HG03175 (cell line): ENCODE measurements at regions not wholly inside any gene's neighbourhood (a gene's known extent, or its start where the extent isn't known, plus 50 kb on each side); places are given as distances from the start of the nearest gene placed in this dataset.
"Not testable (repeated sequence)": the region's sequence is repeated elsewhere in the genome, so short reads cannot be mapped to it uniquely, and the experiment has no call there.

ENCODE experiments used
- ATAC-seq: cut with Tn5 transposase; IDR thresholded peaks from one replicate; pipeline ENCODE4 v1.9.1; 2021; ENCODE audit warnings: mild to moderate bottlenecking, moderate library complexity; ENCODE audit not compliant: unreplicated experiment

- peak; percentile 43 for ATAC-seq
These were observed 103.0 kb upstream of the HES1 start for GRCh38 chr3:194032828-194033435.

GRCh38 chr3:194034346-194035336 is 101.3 kb upstream of the HES1 start:
- ATAC-seq, result no peak

- no peak for ATAC-seq
These were observed 100.4 kb upstream of the HES1 start for GRCh38 chr3:194035406-194036138.

- ATAC-seq, result no peak
These were observed 99.1 kb upstream of the HES1 start for GRCh38 chr3:194036842-194037241.

GRCh38 chr3:194038346-194038745 is 97.6 kb upstream of the HES1 start:
- not testable (repeated sequence) for ATAC-seq

GRCh38 chr3:194038960-194039359 is 97.0 kb upstream of the HES1 start:
- ATAC-seq, result no peak

- ATAC-seq, result no peak
These were observed 95.3 kb upstream of the HES1 start for GRCh38 chr3:194040516-194041273.

- no peak for ATAC-seq
These were observed 93.0 kb upstream of the HES1 start for GRCh38 chr3:194042927-194043326.

- ATAC-seq, result no peak
These were observed 92.4 kb upstream of the HES1 start for GRCh38 chr3:194043516-194043915.

- peak; percentile 77 for ATAC-seq
These were observed 90.7 kb upstream of the HES1 start for GRCh38 chr3:194045289-194045688.

- ATAC-seq, result no peak
These were observed 90.0 kb upstream of the HES1 start for GRCh38 chr3:194045919-194046318.

- ATAC-seq, result no peak
These were observed 89.4 kb upstream of the HES1 start for GRCh38 chr3:194046531-194046930.

- ATAC-seq, result no peak
These were observed 88.8 kb upstream of the HES1 start for GRCh38 chr3:194046995-194047645.

GRCh38 chr3:194049394-194049793 is 86.6 kb upstream of the HES1 start:
- no peak for ATAC-seq

- ATAC-seq, result no peak
These were observed 85.1 kb upstream of the HES1 start for GRCh38 chr3:194050782-194051320.

- no peak for ATAC-seq
These were observed 84.4 kb upstream of the HES1 start for GRCh38 chr3:194051366-194052149.

GRCh38 chr3:194053136-194053535 is 82.8 kb upstream of the HES1 start:
- no peak for ATAC-seq

GRCh38 chr3:194054016-194054415 is 81.9 kb upstream of the HES1 start:
- ATAC-seq, result no peak

GRCh38 chr3:194054540-194054939 is 81.4 kb upstream of the HES1 start:
- no peak for ATAC-seq
